Endodermal cell (in vitro differentiated cells): ENCODE measurements at regions not wholly inside any gene's neighbourhood (a gene's known extent, or its start where the extent isn't known, plus 50 kb on each side); places are given as distances from the start of the nearest gene placed in this dataset.

Experiments
- DNase-seq: peaks from one replicate; pipeline ENCODE4 v3.0.0-alpha.2; 2017
- H3K27ac ChIP-seq: 2 replicates; pipeline ENCODE4 v1.5.1; 2013; ENCODE audit warnings: mild to moderate bottlenecking, low read depth, low read length, moderate library complexity
- H3K27me3 ChIP-seq: 2 replicates; pipeline ENCODE4 v1.6.1; 2013; ENCODE audit warnings: mild to moderate bottlenecking, low read length, moderate library complexity; ENCODE audit not compliant: insufficient read depth, control insufficient read depth, poor library complexity, severe bottlenecking
- H3K36me3 ChIP-seq: 2 replicates; pipeline ENCODE4 v1.7.0; 2013; ENCODE audit warnings: mild to moderate bottlenecking, low read length, moderate library complexity; ENCODE audit not compliant: control insufficient read depth, insufficient read depth
- H3K4me1 ChIP-seq: one replicate; pipeline ENCODE4 v1.7.0; 2013; ENCODE audit warnings: low read length; ENCODE audit not compliant: control insufficient read depth, insufficient read depth
- H3K4me3 ChIP-seq: 2 replicates; pipeline ENCODE4 v1.5.1; 2013; ENCODE audit warnings: mild to moderate bottlenecking, low read length, moderate library complexity
- H3K9ac ChIP-seq: 2 replicates; pipeline ENCODE4 v1.6.1; 2013; ENCODE audit warnings: mild to moderate bottlenecking, low read length, moderate library complexity; ENCODE audit not compliant: poor library complexity, severe bottlenecking; ENCODE audit errors: extremely low read depth
- H3K9me3 ChIP-seq: 2 replicates; pipeline ENCODE4 v1.6.1; 2013; ENCODE audit warnings: mild to moderate bottlenecking, low read length, moderate library complexity; ENCODE audit not compliant: control insufficient read depth
- H3K27ac Mint-ChIP-seq: 2 replicates; pipeline ENCODE4 v1.8.0; 2020; ENCODE audit warnings: mixed read lengths
- H3K27me3 Mint-ChIP-seq: 2 replicates; pipeline ENCODE4 v1.8.0; 2021; ENCODE audit warnings: mild to moderate bottlenecking, mixed read lengths; ENCODE audit not compliant: insufficient read depth
- H3K36me3 Mint-ChIP-seq: 2 replicates; pipeline ENCODE4 v1.8.0; 2020; ENCODE audit warnings: low read depth, mixed read lengths
- H3K4me1 Mint-ChIP-seq: 2 replicates; pipeline ENCODE4 v1.8.0; 2020; ENCODE audit warnings: mixed read lengths
- H3K4me3 Mint-ChIP-seq: 2 replicates; pipeline ENCODE4 v1.8.0; 2020; ENCODE audit warnings: mild to moderate bottlenecking, moderate library complexity, mixed read lengths
- H3K9me3 Mint-ChIP-seq: 2 replicates; pipeline ENCODE4 v1.8.0; 2020; ENCODE audit warnings: mild to moderate bottlenecking, mixed read lengths
- WGBS, 2 experiments: methylation state at CpG; one replicate each; pipeline versions ENCODE4 v1.1.5 to v1.1.7; 2013; ENCODE audit warnings: missing lambda C conversion rate in 2 of 2, mixed read lengths in 1 of 2; ENCODE audit not compliant: insufficient coverage in 1 of 2, insufficient read length in 1 of 2; 5-methylcytosine and 5-hydroxymethylcytosine counted together
- TF ChIP-seq, protein P1 (sequence below): fragments of 200-600 bp; sonication (generic); conservative IDR thresholded peaks from 2 replicates; pipeline ENCODE4 v1.5.0; 2021; ENCODE audit warnings: antibody characterized with exemption, mild to moderate bottlenecking

DNA sequence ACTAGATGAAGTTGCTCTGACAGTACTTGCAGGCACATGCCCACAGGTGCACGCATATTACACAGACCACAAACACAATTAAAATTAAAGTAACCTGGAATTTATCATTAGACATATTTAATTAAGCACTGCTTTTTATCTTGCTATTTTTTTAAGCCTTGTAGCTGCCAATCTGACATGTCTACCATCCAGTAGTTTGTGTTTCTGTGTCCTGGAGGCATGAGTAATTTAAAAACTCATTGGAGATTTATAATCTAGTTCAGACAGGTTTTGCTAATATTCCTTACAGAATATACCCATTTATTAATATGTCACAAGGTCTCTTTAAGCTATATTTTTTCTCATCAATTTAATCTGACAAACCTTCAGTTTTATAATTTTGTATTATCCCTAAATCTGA is 445.0 kb upstream of the KLF6 start:
- WGBS, 2 experiments = 90 to 100% methylated on average over 1 of the region's 1 CpG
- TF ChIP-seq, protein P1, sequence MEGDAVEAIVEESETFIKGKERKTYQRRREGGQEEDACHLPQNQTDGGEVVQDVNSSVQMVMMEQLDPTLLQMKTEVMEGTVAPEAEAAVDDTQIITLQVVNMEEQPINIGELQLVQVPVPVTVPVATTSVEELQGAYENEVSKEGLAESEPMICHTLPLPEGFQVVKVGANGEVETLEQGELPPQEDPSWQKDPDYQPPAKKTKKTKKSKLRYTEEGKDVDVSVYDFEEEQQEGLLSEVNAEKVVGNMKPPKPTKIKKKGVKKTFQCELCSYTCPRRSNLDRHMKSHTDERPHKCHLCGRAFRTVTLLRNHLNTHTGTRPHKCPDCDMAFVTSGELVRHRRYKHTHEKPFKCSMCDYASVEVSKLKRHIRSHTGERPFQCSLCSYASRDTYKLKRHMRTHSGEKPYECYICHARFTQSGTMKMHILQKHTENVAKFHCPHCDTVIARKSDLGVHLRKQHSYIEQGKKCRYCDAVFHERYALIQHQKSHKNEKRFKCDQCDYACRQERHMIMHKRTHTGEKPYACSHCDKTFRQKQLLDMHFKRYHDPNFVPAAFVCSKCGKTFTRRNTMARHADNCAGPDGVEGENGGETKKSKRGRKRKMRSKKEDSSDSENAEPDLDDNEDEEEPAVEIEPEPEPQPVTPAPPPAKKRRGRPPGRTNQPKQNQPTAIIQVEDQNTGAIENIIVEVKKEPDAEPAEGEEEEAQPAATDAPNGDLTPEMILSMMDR = no peak
- Mint-ChIP-seq H3K4me3 (no peak overlapping the region), H3K36me3 (no peaks in the 10 kb centered on the region), H3K9me3 (no peaks in the 10 kb centered on the region), H3K27me3 (no peaks in the 10 kb centered on the region), H3K27ac (no peak overlapping the region), H3K4me1 (no peaks in the 10 kb centered on the region)
- Histone ChIP-seq H3K27ac (no peak overlapping the region), H3K9ac (no peak overlapping the region), H3K27me3 (no peaks in the 10 kb centered on the region), H3K4me3 (no peak overlapping the region), H3K9me3 (peaks cover 8% of the 10 kb centered on the region), H3K4me1 (no peaks in the 10 kb centered on the region), H3K36me3 (no peaks in the 10 kb centered on the region)
- no peak for DNase-seq

DNA sequence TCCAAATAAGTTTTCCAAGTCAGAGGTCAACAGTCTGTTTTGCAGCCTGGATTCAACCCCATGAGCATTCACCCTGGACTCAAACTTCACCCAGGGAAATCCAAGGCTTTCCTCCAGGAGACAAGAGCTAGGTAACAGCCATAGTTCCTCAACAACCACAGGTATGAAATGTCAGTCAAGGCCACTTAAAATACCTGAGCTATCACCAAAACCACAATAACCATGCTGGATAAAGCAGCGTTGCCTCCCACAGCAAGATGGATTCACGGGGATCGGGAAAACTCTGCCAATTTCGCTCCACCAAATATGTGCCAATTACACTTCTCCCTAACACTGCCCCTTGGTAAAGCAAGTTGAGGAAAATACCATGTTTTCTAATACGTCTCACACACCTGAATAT is 444.1 kb upstream of the KLF6 start:
- WGBS, 2 experiments = 87 to 92% methylated on average over 2 to 5 of the region's 5 CpGs
- H3K4me1 Mint-ChIP-seq = no peaks in the 10 kb centered on the region
- TF ChIP-seq, protein P1 = no peak
- Histone ChIP-seq H3K9me3 (peaks cover 8% of the 10 kb centered on the region), H3K9ac (no peak overlapping the region), H3K27me3 (no peaks in the 10 kb centered on the region), H3K4me1 (no peaks in the 10 kb centered on the region), H3K27ac (no peak overlapping the region), H3K4me3 (no peak overlapping the region), H3K36me3 (no peaks in the 10 kb centered on the region)
- no peaks in the 10 kb centered on the region for H3K27me3 Mint-ChIP-seq
- no peaks in the 10 kb centered on the region for H3K36me3 Mint-ChIP-seq
- H3K9me3 Mint-ChIP-seq = no peaks in the 10 kb centered on the region
- H3K27ac Mint-ChIP-seq = no peak overlapping the region
- no peak overlapping the region for H3K4me3 Mint-ChIP-seq
- no peak for DNase-seq

DNA sequence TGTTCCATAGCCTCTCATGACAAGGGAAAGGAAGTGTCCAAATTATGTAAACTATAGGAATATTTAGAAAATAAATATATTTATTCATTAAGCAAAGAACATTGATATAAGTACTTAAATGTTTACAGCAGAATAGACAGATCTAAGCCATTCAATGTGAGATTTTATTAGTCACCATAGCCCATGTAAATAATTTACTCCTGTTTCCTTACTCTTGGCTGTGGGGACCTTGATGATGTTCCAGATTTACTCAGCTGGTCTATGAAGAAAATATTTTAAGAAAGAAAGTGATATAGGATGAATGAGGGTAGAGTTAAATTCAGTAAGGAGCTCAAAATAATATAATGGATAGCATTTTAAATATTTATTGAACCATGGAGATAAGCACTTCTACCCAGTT is 442.6 kb upstream of the KLF6 start:
- H3K9me3 ChIP-seq = peaks cover under 1% of the 10 kb centered on the region
- Mint-ChIP-seq H3K9me3 (no peaks in the 10 kb centered on the region), H3K27ac (no peak overlapping the region), H3K4me3 (no peak overlapping the region), H3K27me3 (no peaks in the 10 kb centered on the region), H3K36me3 (no peaks in the 10 kb centered on the region), H3K4me1 (no peaks in the 10 kb centered on the region)
- no peaks in the 10 kb centered on the region for H3K4me1 ChIP-seq
- TF ChIP-seq, protein P1 = no peak
- H3K27me3 ChIP-seq = no peaks in the 10 kb centered on the region
- H3K9ac ChIP-seq = no peak overlapping the region
- no peak for DNase-seq
- no peaks in the 10 kb centered on the region for H3K36me3 ChIP-seq
- no peak overlapping the region for H3K4me3 ChIP-seq
- H3K27ac ChIP-seq = no peak overlapping the region
